ENCODE measurements at regions not wholly inside any gene's neighbourhood (a gene's known extent, or its start where the extent isn't known, plus 50 kb on each side); places are given as distances from the start of the nearest gene placed in this dataset.

DNA sequence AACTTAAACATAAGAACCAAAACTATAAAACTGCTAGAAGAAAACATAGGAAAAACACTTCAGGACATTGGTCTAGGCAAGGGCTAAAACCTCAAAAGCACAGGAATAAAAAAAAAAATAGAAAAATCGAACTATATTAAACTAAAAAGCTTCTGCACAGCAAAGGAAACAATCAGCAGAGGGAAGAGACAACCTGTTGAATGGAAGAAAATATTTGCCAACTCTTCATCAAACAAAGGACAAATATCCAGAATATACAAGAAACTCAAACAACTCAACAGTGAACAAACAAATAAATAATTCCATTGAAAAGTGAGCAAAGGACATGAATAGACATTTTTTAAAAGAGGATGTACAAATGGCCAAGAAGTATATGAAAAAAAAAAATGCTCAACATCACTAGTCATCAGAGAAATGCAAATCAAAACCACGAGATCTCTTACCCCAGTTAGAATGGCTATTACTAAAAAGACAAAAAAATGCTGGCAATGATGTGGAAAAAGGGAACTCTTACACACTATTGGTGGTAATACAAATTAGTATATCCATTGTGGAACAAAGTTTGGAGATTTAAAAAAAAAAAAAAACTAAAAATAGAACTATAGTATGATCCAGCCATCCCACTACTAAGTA lies 152.0 kb downstream of the NDUFA12 start:
- POLR2A ChIA-PET, result no interaction called here
- no peak for DNase-seq (ENCODE audit: low read depth)
- TF ChIP-seq CTCF (IDR thresholded peaks at IDR 0.05; ENCODE audit: insufficient read depth, low read depth, low read length), result no peak

DNA sequence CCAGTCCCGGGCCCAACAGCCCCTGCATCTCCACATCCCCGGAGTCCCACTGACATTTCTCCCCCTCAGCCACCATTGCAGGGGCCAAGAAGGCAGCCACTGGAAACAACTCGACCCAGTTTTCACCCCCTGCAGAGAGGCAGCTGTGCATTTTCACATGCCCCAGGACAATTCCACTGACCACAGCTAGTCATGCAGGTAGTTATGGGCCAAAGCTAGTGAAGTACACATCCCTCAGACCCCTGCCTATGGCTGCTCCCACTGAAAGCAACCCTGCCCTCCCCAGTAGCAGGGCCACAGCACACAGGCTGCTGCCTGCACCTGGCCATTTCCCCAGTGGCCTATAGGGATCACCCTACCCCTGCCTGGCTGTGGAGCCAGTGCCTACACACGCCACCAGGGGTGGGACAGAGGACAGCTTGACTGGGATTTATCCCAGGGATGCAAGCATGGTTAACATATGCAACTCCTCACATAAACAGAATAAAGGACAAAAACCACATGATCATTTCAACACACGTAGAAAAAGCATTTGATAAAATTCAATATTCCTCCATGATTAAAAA lies 154.0 kb downstream of the NDUFA12 start:
- Histone ChIP-seq H3K4me3 (ENCODE audit: low read depth, low read length) (no peak overlapping the region), H3K27me3 (ENCODE audit: control insufficient read depth, insufficient read depth, low read length) (peaks cover 2% of the 10 kb centered on the region; the same call in 1 of the 2 replicates), H3K36me3 (ENCODE audit: control insufficient read depth, insufficient read depth, low read length) (no peaks in the 10 kb centered on the region)
- CTCF ChIA-PET, result no interaction called here
- TF ChIP-seq CTCF (IDR thresholded peaks at IDR 0.05; ENCODE audit: insufficient read depth, low read depth, low read length), result no peak
- DNase-seq (ENCODE audit: low read depth), result no peak
- POLR2A ChIA-PET, result no interaction called here

More for the DNA sequence above, 152.0 kb downstream of the NDUFA12 start:
- no peak overlapping the region for H3K4me3 ChIP-seq (ENCODE audit: low read depth, low read length)
- H3K27me3 ChIP-seq (ENCODE audit: control insufficient read depth, insufficient read depth, low read length), result no peaks in the 10 kb centered on the region
- CTCF ChIA-PET, result no interaction called here
- no peaks in the 10 kb centered on the region for H3K36me3 ChIP-seq (ENCODE audit: control insufficient read depth, insufficient read depth, low read length)

DNA sequence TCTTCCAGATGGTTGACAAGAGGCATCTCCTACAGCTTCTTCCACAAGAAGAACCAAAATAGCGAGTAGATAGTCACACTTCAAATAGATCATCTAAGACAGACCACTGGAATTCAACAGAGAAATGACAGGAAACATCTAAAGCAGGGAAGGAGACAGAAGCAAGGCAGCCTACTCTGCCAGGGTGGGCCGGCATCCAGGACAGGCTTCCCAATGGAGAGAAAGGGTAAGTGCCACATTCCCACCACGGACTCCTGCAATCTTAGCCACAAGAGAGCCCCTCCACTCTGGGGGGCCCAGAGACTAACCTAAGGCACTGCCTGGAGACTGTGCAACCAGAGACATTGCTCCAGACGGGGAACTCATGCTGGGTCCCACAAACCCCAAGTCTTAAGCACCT lies 154.5 kb downstream of the NDUFA12 start:
- CTCF ChIA-PET, result no interaction called here
- no peak for DNase-seq (ENCODE audit: low read depth)

DNA sequence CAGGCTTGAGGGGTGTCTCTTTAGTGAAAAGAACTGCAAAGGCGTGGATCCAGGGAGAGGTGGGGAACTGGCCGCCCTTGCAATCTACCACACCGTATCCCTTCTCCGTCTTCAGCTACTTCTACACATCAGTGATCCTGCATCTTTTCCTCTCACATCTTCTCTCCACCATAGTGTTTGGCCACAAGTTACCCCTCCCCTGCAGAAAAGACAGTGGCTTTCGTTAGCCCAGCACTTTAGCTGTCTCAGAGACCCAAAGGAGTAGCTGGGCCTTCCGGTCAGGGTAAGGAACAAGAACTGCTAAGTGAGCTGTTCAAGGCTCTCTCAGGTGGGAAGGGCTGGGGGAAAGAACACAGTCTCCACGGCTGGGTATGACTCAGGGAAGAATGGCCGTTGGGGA lies 158.4 kb downstream of the NDUFA12 start:
- ChIA-PET CTCF (no interaction called here), POLR2A (no interaction called here)
- DNase-seq (ENCODE audit: low read depth), result no peak
- H3K36me3 ChIP-seq (ENCODE audit: control insufficient read depth, insufficient read depth, low read length), result no peaks in the 10 kb centered on the region
- no peak overlapping the region for H3K4me3 ChIP-seq (ENCODE audit: low read depth, low read length)
- TF ChIP-seq CTCF (IDR thresholded peaks at IDR 0.05; ENCODE audit: insufficient read depth, low read depth, low read length), result no peak
- peaks cover 2% of the 10 kb centered on the region; the same call in 1 of the 2 replicates for H3K27me3 ChIP-seq (ENCODE audit: control insufficient read depth, insufficient read depth, low read length)

More for the DNA sequence above, 154.5 kb downstream of the NDUFA12 start:
- POLR2A ChIA-PET, result no interaction called here
- Histone ChIP-seq H3K4me3 (ENCODE audit: low read depth, low read length) (no peak overlapping the region), H3K36me3 (ENCODE audit: control insufficient read depth, insufficient read depth, low read length) (no peaks in the 10 kb centered on the region), H3K27me3 (ENCODE audit: control insufficient read depth, insufficient read depth, low read length) (peaks cover 2% of the 10 kb centered on the region; the same call in 1 of the 2 replicates)
- TF ChIP-seq CTCF (IDR thresholded peaks at IDR 0.05; ENCODE audit: insufficient read depth, low read depth, low read length), result no peak

- no peak for DNase-seq (ENCODE audit: low read depth)
- no peak overlapping the region for H3K4me3 ChIP-seq (ENCODE audit: low read depth, low read length)
- H3K36me3 ChIP-seq (ENCODE audit: control insufficient read depth, insufficient read depth, low read length), result no peaks in the 10 kb centered on the region
- ChIA-PET POLR2A (no interaction called here), CTCF (no interaction called here)
- H3K27me3 ChIP-seq (ENCODE audit: control insufficient read depth, insufficient read depth, low read length), result peaks cover 2% of the 10 kb centered on the region; the same call in 1 of the 2 replicates
- TF ChIP-seq CTCF (IDR thresholded peaks at IDR 0.05; ENCODE audit: insufficient read depth, low read depth, low read length), result no peak
These were observed 159.0 kb downstream of the NDUFA12 start for GRCh38 chr12:94844452-94844851.

Data from BJ (cell line).